ENCODE measurements at regions not wholly inside any gene's neighbourhood (a gene's known extent, or its start where the extent isn't known, plus 50 kb on each side); places are given as distances from the start of the nearest gene placed in this dataset.
A peak's percentile ranks its signal among the peaks of the same experiment; 100 is the strongest.

DNA sequence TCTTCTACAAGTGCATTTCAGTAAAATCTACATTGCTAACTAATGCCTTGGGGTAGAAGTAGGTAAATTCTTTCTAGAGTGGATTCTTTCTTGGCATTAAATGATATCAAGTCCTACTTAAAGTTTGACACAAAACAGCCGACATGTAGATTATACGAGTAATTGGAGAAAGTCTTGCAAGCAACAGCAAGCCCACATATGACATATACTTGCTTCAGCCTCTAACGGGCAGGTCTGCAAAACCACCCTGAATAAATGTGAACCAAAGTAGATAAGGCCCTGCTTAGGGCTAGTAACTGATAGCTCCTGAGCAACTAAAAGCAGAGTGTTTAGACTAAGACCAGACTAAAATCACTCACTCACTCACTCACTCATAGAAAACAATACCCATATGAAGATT is 203.2 kb downstream of the LTN1 start:
- H3K9me3 ChIP-seq (ENCODE audit: low read depth): no peaks in the 10 kb centered on the region
- H3K36me3 ChIP-seq: no peaks in the 10 kb centered on the region
- DNase-seq (ENCODE audit: low read depth in 1 of 2, low spot score in 1 of 2): peak in 1 of 2 donors; percentile 30
- H3K4me3 ChIP-seq: no peak overlapping the region
- peak overlapping the region; percentile 90 for H3K27ac ChIP-seq
- H3K27me3 ChIP-seq: no peaks in the 10 kb centered on the region
- TF ChIP-seq, protein P1, sequence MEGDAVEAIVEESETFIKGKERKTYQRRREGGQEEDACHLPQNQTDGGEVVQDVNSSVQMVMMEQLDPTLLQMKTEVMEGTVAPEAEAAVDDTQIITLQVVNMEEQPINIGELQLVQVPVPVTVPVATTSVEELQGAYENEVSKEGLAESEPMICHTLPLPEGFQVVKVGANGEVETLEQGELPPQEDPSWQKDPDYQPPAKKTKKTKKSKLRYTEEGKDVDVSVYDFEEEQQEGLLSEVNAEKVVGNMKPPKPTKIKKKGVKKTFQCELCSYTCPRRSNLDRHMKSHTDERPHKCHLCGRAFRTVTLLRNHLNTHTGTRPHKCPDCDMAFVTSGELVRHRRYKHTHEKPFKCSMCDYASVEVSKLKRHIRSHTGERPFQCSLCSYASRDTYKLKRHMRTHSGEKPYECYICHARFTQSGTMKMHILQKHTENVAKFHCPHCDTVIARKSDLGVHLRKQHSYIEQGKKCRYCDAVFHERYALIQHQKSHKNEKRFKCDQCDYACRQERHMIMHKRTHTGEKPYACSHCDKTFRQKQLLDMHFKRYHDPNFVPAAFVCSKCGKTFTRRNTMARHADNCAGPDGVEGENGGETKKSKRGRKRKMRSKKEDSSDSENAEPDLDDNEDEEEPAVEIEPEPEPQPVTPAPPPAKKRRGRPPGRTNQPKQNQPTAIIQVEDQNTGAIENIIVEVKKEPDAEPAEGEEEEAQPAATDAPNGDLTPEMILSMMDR (IDR thresholded peaks at IDR 0.05; ENCODE audit: low read depth, low read length): no peak
- H3K4me1 ChIP-seq (ENCODE audit: low read depth): peaks cover 25% of the 10 kb centered on the region

DNA sequence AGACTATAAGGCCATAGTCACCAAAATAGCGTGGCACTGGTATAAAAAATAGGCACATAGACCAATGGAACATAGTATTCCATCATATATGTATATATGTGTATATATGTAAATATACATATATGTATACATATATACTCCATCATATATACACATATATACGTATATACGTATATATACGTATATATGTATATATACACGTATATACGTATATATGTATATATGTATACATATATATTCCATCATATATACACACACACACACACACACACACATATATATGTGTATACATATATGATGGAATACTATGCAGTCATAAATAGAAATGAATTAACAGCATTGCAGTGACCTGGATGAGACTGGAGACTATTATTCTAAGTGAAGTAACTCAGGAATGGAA is 204.6 kb downstream of the LTN1 start:
- no peak overlapping the region for H3K4me3 ChIP-seq
- H3K36me3 ChIP-seq: no peaks in the 10 kb centered on the region
- H3K27ac ChIP-seq: no peak overlapping the region
- no peaks in the 10 kb centered on the region for H3K9me3 ChIP-seq (ENCODE audit: low read depth)
- DNase-seq (ENCODE audit: low read depth in 1 of 2, low spot score in 1 of 2): no peak
- no peaks in the 10 kb centered on the region for H3K27me3 ChIP-seq
- TF ChIP-seq, protein P1 (IDR thresholded peaks at IDR 0.05; ENCODE audit: low read depth, low read length): no peak
- peaks cover 23% of the 10 kb centered on the region for H3K4me1 ChIP-seq (ENCODE audit: low read depth)

DNA sequence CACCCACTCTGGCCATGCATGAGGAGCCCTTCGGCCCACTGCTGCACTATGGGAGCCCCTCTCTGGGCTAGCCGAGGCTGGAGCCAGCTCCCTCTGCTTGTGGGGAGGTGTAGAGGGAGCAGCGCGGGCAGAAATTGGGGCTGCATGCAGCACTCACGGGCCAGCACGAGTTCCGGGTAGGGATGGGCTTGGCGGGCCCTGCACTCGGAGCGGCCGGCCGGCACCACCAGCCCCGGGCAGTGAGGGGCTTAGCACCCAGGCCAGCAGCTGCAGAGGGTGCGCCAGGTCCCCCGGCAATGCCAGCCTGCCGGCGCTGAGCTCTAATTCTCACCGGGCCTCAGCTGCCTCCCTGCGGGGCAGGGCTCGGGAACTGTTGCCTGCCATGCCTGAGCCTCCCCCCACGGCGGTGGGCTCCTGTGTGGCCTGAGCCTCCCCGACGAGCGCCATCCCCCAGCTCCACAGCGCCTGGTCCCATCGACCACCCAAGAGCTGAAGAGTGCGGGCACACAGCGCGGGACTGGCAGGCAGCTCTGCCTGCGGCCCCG is 209.0 kb downstream of the LTN1 start:
- Histone ChIP-seq H3K4me1 (ENCODE audit: low read depth) (no peaks in the 10 kb centered on the region), H3K36me3 (no peaks in the 10 kb centered on the region), H3K4me3 (no peak overlapping the region), H3K27ac (no peak overlapping the region), H3K27me3 (no peaks in the 10 kb centered on the region), H3K9me3 (ENCODE audit: low read depth) (no peaks in the 10 kb centered on the region)
- TF ChIP-seq, protein P1 (IDR thresholded peaks at IDR 0.05; ENCODE audit: low read depth, low read length): no peak
- DNase-seq (ENCODE audit: low read depth in 1 of 2, low spot score in 1 of 2): no peak

DNA sequence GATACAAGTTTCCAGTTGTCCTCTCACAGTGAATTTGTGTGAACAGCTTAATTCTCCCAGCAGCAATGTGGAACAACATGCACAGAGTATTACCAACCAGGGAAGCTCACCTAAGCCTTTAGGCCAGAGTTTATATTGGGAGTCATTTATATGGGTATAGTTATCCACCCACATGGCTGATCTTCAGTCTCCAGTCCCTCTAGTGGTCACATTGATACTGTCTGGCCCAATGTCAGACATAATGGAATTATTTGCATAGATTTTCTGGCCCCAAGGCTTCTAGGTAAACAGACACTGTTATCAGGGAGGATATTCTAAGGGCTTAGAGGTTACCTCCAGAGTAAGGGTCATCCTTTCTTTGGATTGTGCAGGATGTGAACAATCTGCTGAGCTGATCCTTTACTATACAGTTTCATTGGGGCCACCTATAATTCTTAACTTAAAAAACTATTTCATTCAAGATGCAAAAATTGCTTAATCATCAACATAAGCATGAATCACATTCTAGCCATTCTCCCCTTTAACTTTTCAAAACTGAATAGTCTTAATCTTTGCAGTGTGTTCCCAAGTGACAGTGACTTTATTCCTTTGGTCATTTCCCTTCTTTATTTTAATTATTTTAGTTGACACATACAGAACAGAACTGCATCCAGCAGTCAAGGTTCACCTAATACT is 210.9 kb downstream of the LTN1 start:
- Histone ChIP-seq H3K4me3 (no peak overlapping the region), H3K4me1 (ENCODE audit: low read depth) (no peaks in the 10 kb centered on the region), H3K27me3 (no peaks in the 10 kb centered on the region), H3K36me3 (no peaks in the 10 kb centered on the region), H3K27ac (no peak overlapping the region), H3K9me3 (ENCODE audit: low read depth) (no peaks in the 10 kb centered on the region)
- peak; percentile 6 to 46 for DNase-seq (ENCODE audit: low read depth in 1 of 2, low spot score in 1 of 2)
- TF ChIP-seq, protein P1 (IDR thresholded peaks at IDR 0.05; ENCODE audit: low read depth, low read length): peak; percentile 69

DNA sequence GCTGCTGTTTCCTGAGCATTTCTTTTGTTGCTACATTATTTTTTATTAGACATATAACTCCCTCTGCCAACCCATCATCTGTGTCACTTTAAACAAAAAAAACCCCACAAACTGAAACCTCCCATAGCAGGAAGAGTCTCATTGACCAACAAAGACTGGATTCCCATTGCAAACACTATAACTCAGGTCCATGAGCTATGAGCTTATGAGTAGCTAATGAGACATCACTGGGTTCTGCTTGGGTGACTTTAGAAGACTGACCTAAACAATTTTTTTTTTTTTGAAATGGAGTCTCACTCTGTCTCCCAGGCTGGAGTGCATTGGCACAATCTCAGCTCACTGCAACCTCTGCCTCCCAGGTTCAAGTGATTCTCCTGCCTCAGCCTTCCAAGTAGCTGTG is 212.8 kb downstream of the LTN1 start:
- no peak overlapping the region for H3K27ac ChIP-seq
- no peaks in the 10 kb centered on the region for H3K9me3 ChIP-seq (ENCODE audit: low read depth)
- DNase-seq (ENCODE audit: low read depth in 1 of 2, low spot score in 1 of 2): no peak
- no peaks in the 10 kb centered on the region for H3K36me3 ChIP-seq
- TF ChIP-seq, protein P1 (IDR thresholded peaks at IDR 0.05; ENCODE audit: low read depth, low read length): no peak
- H3K4me1 ChIP-seq (ENCODE audit: low read depth): no peaks in the 10 kb centered on the region
- H3K4me3 ChIP-seq: no peak overlapping the region
- H3K27me3 ChIP-seq: no peaks in the 10 kb centered on the region
